CD4-positive, CD25-positive, alpha-beta regulatory T cell (primary cell): ENCODE measurements at regions not wholly inside any gene's neighbourhood (a gene's known extent, or its start where the extent isn't known, plus 50 kb on each side); places are given as distances from the start of the nearest gene placed in this dataset.
A peak's percentile ranks its signal among the peaks of the same experiment; 100 is the strongest.

ENCODE experiments used
- ATAC-seq, 2 donors: fragments of 150-1000 bp; cut with Tn5 transposase; one replicate each; pipeline ENCODE4 v1.10.0; 2021; ENCODE audit warnings: low read depth in 2 of 2, moderate number of reproducible peaks in 2 of 2, moderate library complexity in 1 of 2
- DNase-seq, 3 donors: peaks; one replicate each; pipeline versions ENCODE4 v3.0.0 to v3.0.0-alpha.2; 2012 to 2022; ENCODE audit warnings: mixed read lengths in 1 of 3
- H3K27ac ChIP-seq: one replicate; pipeline ENCODE4 v1.7.0; 2013; ENCODE audit warnings: mild to moderate bottlenecking, low read length; ENCODE audit not compliant: insufficient read depth, poor library complexity, severe bottlenecking
- H3K27me3 ChIP-seq: one replicate; pipeline ENCODE4 v1.7.0; 2013; ENCODE audit warnings: low read length; ENCODE audit not compliant: control insufficient read depth, insufficient read depth
- H3K36me3 ChIP-seq: one replicate; pipeline ENCODE4 v1.7.0; 2013; ENCODE audit warnings: mild to moderate bottlenecking, low read length, moderate library complexity; ENCODE audit not compliant: control insufficient read depth, insufficient read depth
- H3K4me1 ChIP-seq: 2 replicates; pipeline ENCODE4 v1.7.0; 2013; ENCODE audit warnings: mild to moderate bottlenecking, low read length; ENCODE audit not compliant: insufficient read depth, control insufficient read depth, poor library complexity, severe bottlenecking
- H3K4me3 ChIP-seq: one replicate; pipeline ENCODE4 v1.7.0; 2013; ENCODE audit warnings: low read depth, mild to moderate bottlenecking, low read length, moderate library complexity
- H3K9me3 ChIP-seq, 2 experiments: 1 replicate in 1 of 2; 2 replicates in 1 of 2; pipeline ENCODE4 v1.7.0; 2013; ENCODE audit warnings: low read length in 2 of 2, mild to moderate bottlenecking in 1 of 2, moderate library complexity in 1 of 2; ENCODE audit not compliant: control insufficient read depth in 2 of 2
- H3K27ac Mint-ChIP-seq, 3 donors: one replicate each; pipeline ENCODE4 v1.8.0; 2020 to 2022; ENCODE audit warnings: mild to moderate bottlenecking in 3 of 3, mixed read lengths in 3 of 3, moderate library complexity in 2 of 3
- H3K27me3 Mint-ChIP-seq: one replicate; pipeline ENCODE4 v1.8.0; 2022; ENCODE audit warnings: mild to moderate bottlenecking, mixed read lengths
- H3K36me3 Mint-ChIP-seq: one replicate; pipeline ENCODE4 v1.8.0; 2020; ENCODE audit warnings: mixed read lengths
- H3K4me1 Mint-ChIP-seq, 4 donors: one replicate each; pipeline ENCODE4 v1.8.0; 2020 to 2022; ENCODE audit warnings: mixed read lengths in 4 of 4, mild to moderate bottlenecking in 1 of 4
- H3K4me3 Mint-ChIP-seq, 4 donors: one replicate each; pipeline ENCODE4 v1.8.0; 2020 to 2022; ENCODE audit warnings: mild to moderate bottlenecking in 4 of 4, mixed read lengths in 4 of 4, moderate library complexity in 3 of 4
- H3K9me3 Mint-ChIP-seq, 7 donors: one replicate each; pipeline ENCODE4 v1.8.0; 2020 to 2022; ENCODE audit warnings: mixed read lengths in 7 of 7, mild to moderate bottlenecking in 3 of 7, moderate library complexity in 2 of 7

- Histone ChIP-seq H3K36me3 (no peaks in the 10 kb centered on the region), H3K27ac (no peak overlapping the region), H3K4me1 (no peaks in the 10 kb centered on the region), H3K9me3 (no peaks in the 10 kb centered on the region), H3K27me3 (peaks cover 7% of the 10 kb centered on the region), H3K4me3 (no peak overlapping the region)
- no peak for DNase-seq
- ATAC-seq = no peak
- Mint-ChIP-seq H3K27me3 (peaks cover 32% of the 10 kb centered on the region), H3K4me3 (no peak overlapping the region), H3K9me3 (peaks cover 0 to 2% (median 0%) of the 10 kb centered on the region in 7 donors), H3K27ac (no peak overlapping the region), H3K4me1 (no peaks in the 10 kb centered on the region), H3K36me3 (no peaks in the 10 kb centered on the region)
Measured at GRCh38 chr6:2507521-2508037, 243.1 kb downstream of the MYLK4 start.

- H3K27ac ChIP-seq = no peak overlapping the region
- no peaks in the 10 kb centered on the region for H3K4me1 ChIP-seq
- peaks cover 34% of the 10 kb centered on the region for H3K27me3 Mint-ChIP-seq
- H3K9me3 ChIP-seq = no peaks in the 10 kb centered on the region
- H3K4me1 Mint-ChIP-seq = no peaks in the 10 kb centered on the region
- no peaks in the 10 kb centered on the region for H3K36me3 ChIP-seq
- H3K27ac Mint-ChIP-seq = no peak overlapping the region
- H3K4me3 Mint-ChIP-seq = no peak overlapping the region
- H3K36me3 Mint-ChIP-seq = no peaks in the 10 kb centered on the region
- no peak overlapping the region for H3K4me3 ChIP-seq
- DNase-seq (no peak), ATAC-seq (no peak)
- H3K27me3 ChIP-seq = peaks cover 7% of the 10 kb centered on the region
- peaks cover 0 to 2% (median 0%) of the 10 kb centered on the region in 7 donors for H3K9me3 Mint-ChIP-seq
Measured at GRCh38 chr6:2507016-2507415, 243.7 kb downstream of the MYLK4 start.

- Histone ChIP-seq H3K4me1 (no peaks in the 10 kb centered on the region), H3K4me3 (no peak overlapping the region), H3K9me3 (no peaks in the 10 kb centered on the region), H3K27ac (no peak overlapping the region), H3K36me3 (no peaks in the 10 kb centered on the region), H3K27me3 (peaks cover 7% of the 10 kb centered on the region)
- H3K36me3 Mint-ChIP-seq = no peaks in the 10 kb centered on the region
- H3K4me3 Mint-ChIP-seq = no peak overlapping the region
- peaks cover 30% of the 10 kb centered on the region for H3K27me3 Mint-ChIP-seq
- peaks cover 0 to 2% (median 0%) of the 10 kb centered on the region in 7 donors for H3K9me3 Mint-ChIP-seq
- no peak overlapping the region for H3K27ac Mint-ChIP-seq
- ATAC-seq = no peak
- DNase-seq = no peak
- H3K4me1 Mint-ChIP-seq = no peaks in the 10 kb centered on the region
Measured at GRCh38 chr6:2505624-2506023, 245.1 kb downstream of the MYLK4 start.

- Histone ChIP-seq H3K9me3 (no peaks in the 10 kb centered on the region), H3K27me3 (peaks cover 7% of the 10 kb centered on the region), H3K4me1 (no peaks in the 10 kb centered on the region), H3K4me3 (no peak overlapping the region), H3K36me3 (no peaks in the 10 kb centered on the region), H3K27ac (no peak overlapping the region)
- H3K4me1 Mint-ChIP-seq = no peaks in the 10 kb centered on the region
- H3K36me3 Mint-ChIP-seq = no peaks in the 10 kb centered on the region
- no peak overlapping the region for H3K27ac Mint-ChIP-seq
- ATAC-seq = no peak
- H3K9me3 Mint-ChIP-seq = peaks cover 0 to 2% (median 0%) of the 10 kb centered on the region in 7 donors
- H3K4me3 Mint-ChIP-seq = no peak overlapping the region
- peaks cover 26% of the 10 kb centered on the region for H3K27me3 Mint-ChIP-seq
- DNase-seq = no peak
Measured at GRCh38 chr6:2504495-2505064, 246.1 kb downstream of the MYLK4 start.

- peaks cover 25% of the 10 kb centered on the region for H3K27me3 Mint-ChIP-seq
Measured at GRCh38 chr6:2503816-2504494, 246.8 kb downstream of the MYLK4 start.

GRCh38 chr6:2502998-2503674 lies 247.6 kb downstream of the MYLK4 start:
- Mint-ChIP-seq H3K27ac (no peak overlapping the region), H3K4me3 (no peak overlapping the region), H3K9me3 (peaks cover 0 to 6% (median 0%) of the 10 kb centered on the region in 7 donors), H3K36me3 (no peaks in the 10 kb centered on the region), H3K4me1 (no peaks in the 10 kb centered on the region), H3K27me3 (peaks cover 25% of the 10 kb centered on the region)
- Histone ChIP-seq H3K27me3 (peaks cover 2% of the 10 kb centered on the region), H3K36me3 (no peaks in the 10 kb centered on the region), H3K4me3 (no peak overlapping the region), H3K9me3 (no peaks in the 10 kb centered on the region), H3K4me1 (no peaks in the 10 kb centered on the region), H3K27ac (no peak overlapping the region)
- no peak for DNase-seq
- ATAC-seq = no peak

More at GRCh38 chr6:2503816-2504494, 246.8 kb downstream of the MYLK4 start:
- Mint-ChIP-seq H3K9me3 (peaks cover 0 to 6% (median 0%) of the 10 kb centered on the region in 7 donors), H3K36me3 (no peaks in the 10 kb centered on the region), H3K4me1 (no peaks in the 10 kb centered on the region), H3K27ac (no peak overlapping the region), H3K4me3 (no peak overlapping the region)
- Histone ChIP-seq H3K4me1 (no peaks in the 10 kb centered on the region), H3K4me3 (no peak overlapping the region), H3K27me3 (peaks cover 7% of the 10 kb centered on the region), H3K27ac (no peak overlapping the region), H3K9me3 (no peaks in the 10 kb centered on the region), H3K36me3 (no peaks in the 10 kb centered on the region)
- ATAC-seq (no peak), DNase-seq (no peak)

- no peaks in the 10 kb centered on the region for H3K4me1 ChIP-seq
- H3K4me3 Mint-ChIP-seq = no peak overlapping the region
- H3K9me3 Mint-ChIP-seq = peaks cover 0 to 6% (median 0%) of the 10 kb centered on the region in 7 donors
- no peak for ATAC-seq
- H3K36me3 ChIP-seq = no peaks in the 10 kb centered on the region
- H3K27me3 Mint-ChIP-seq = peaks cover 19% of the 10 kb centered on the region
- no peaks in the 10 kb centered on the region for H3K36me3 Mint-ChIP-seq
- no peaks in the 10 kb centered on the region for H3K4me1 Mint-ChIP-seq
- no peak for DNase-seq
- peak overlapping the region in 1 of 3 donors; percentile 45 for H3K27ac Mint-ChIP-seq
- no peak overlapping the region for H3K27ac ChIP-seq
- no peaks in the 10 kb centered on the region for H3K9me3 ChIP-seq
- peaks cover 2% of the 10 kb centered on the region for H3K27me3 ChIP-seq
- no peak overlapping the region for H3K4me3 ChIP-seq
Measured at GRCh38 chr6:2502096-2502997, 248.4 kb downstream of the MYLK4 start.
